H54 (cell line): ENCODE measurements at regions not wholly inside any gene's neighbourhood (a gene's known extent, or its start where the extent isn't known, plus 50 kb on each side); places are given as distances from the start of the nearest gene placed in this dataset.
A peak's percentile ranks its signal among the peaks of the same experiment; 100 is the strongest.

Experiments used
- DNase-seq: peaks from one replicate; pipeline ENCODE4 v3.0.0; 2011; ENCODE audit warnings: low spot score, mixed read lengths; ENCODE audit not compliant: insufficient read length
- FAIRE-seq: peaks from 3 replicates; lab custom pipeline; 2011; peaks lifted over from hg19 to GRCh38; lab: Jason Lieb, UNC
- POLR2A ChIP-seq: IDR thresholded peaks from 2 replicates; pipeline ENCODE4 v1.6.1; 2011; ENCODE audit warnings: low read depth, mild to moderate bottlenecking, low read length

DNA sequence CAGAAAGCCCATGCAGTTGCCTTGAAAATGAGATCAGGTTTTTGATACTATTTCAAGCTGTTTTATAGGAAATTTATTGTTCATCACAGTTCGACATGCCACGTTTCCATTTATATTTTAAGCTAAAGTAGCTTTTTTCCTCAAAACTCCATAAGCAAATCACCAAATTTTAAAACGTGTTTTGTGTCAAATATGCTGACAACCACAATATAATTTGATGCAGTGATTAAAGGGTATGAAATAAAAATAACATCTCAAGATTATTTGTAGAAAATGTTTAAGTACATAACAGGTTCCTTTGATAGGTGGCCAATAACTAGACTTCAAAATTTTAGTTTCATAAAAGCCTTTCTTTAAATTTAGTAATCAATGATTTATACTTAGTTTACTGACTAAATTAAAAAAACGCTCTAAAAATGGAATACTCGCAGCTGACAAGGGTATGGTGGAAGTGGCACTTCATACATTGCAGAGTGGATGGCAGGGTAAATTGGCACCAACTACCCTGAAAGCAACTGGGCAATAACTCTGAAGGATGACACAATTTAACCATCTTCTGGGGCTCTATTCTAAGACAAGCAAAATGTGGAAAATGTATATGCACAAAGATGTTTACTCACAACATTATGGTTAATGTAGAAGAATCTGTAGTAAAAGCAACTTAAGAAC is 481.6 kb downstream of the TNS3 start:
- DNase-seq (no peak), FAIRE-seq (no peak)
- TF ChIP-seq POLR2A: no peak

DNA sequence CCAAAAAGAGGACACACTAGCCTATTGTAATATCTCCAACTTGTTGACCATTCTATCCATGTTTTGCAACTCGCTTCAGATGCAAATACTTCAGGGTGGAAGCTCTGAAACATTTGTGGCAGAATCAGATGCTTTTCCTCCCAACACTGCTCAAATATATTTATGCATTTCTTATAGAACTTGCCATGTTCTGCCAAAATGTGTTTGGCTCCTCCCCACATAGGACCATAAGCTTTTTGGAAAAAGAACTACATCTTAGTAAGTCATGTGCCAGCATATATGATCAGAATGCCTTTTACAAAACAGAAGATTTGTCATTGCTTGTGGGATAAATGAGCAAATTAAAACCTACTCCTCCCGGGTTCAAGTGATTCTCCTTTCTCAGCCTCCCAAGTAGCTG is 484.5 kb downstream of the TNS3 start:
- no peak for TF ChIP-seq POLR2A
- no peak for DNase-seq
- FAIRE-seq: no peak

DNA sequence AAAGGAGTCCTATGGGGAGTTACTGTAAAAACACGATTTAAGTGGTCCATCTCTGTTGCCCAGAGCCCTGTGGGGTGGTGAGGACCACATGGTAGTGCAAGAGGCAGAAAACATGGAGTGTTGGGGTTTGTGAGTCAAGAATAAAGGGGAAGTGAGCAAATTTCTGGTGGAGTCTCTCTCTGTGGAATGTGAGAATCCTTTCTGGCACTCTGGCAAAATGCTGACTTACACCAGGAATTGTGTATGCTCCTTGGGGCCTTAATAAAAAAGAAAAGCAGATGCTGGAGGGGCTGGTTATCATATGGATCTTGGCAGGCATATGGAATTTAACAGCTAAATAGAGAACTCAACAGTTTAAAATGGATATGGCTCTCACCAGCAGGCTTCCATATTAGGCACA is 486.0 kb downstream of the TNS3 start:
- FAIRE-seq (no peak), DNase-seq (no peak)
- TF ChIP-seq POLR2A: no peak

- no peak for TF ChIP-seq POLR2A
- FAIRE-seq (no peak), DNase-seq (no peak)
Observed at GRCh38 chr7:47094462-47094861, 487.4 kb downstream of the TNS3 start.

DNA sequence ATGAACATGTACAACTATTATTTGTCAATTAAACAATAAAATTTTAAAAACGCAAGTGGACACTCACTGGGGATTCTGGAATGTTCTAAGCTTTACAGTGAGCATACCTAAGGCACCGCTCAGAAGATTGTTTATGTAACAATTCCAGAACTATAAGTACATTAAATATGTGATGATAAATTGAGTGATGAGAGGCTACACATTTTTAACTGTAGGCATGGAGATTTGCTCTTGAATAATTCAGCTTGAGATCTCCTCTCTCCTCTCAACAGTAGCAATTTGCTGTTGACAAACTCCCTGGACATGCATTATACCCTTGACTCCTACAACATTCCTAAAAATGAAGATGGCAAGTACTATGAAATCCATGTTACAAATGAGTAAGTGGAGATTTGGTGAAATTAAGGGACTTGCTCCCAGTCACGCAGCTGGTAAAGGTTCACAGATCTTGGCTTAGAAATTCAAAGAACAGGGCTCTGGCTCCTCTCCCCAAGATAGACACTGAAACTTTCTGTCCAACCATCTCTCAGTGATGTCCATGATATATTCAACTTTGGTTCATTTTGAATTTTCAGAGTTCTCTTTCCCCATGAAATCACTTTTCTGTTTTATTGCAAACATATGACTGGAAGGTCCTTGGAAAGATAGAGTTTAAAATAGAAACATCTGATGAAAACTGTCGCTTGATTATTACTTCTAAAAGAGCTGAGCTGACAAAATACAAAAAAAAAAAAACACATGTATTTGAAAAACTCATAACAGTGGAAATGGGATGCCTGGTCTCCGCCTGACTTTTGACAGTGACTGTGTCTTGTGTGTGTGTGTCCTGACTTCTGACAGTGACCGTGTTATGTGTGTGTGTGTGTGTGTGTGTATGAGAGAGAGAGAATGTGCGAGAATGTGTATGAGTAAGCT is 488.3 kb downstream of the TNS3 start:
- TF ChIP-seq POLR2A: no peak
- DNase-seq (no peak), FAIRE-seq (no peak)

DNA sequence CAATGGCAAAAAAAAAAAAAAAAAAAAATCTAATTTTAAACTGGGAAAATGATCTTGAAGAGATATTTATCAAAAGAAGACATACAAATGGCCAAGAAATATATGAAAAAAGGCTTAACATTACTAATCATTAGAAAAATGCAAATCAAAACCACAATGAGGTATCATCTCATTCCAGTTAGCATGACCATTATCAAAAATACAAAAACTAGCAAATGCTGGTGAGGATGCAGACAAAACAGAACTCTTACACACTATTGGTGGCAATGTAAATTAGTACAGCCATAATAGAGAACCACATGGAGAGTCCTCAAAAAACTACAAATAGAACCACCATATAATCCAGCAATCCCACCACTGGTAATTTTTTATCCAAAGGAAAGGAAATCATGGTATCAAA is 489.6 kb downstream of the TNS3 start:
- DNase-seq: no peak
- no peak for FAIRE-seq
- TF ChIP-seq POLR2A: no peak

GRCh38 chr7:47091141-47091540 is 490.8 kb downstream of the TNS3 start:
- no peak for DNase-seq
- FAIRE-seq: no peak

DNA sequence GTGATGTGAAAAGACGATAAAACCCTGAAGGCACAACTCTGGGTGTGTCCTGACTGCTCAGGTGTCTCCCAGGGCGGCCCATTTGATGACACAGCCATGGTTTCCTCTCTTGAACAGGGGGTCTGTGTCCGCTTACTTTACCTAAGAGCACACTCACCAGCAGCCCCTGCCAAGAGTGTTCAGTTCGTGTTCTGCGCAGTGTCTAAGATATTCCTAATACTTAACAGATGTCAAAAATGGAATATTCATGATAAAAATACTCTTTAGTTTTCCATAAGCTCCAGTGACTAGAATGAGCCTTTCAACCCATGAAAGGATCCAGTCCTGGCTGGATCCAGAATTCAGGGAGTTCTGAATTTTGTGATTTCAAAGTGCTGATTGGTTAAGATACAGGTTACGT is 492.4 kb downstream of the TNS3 start:
- no peak for FAIRE-seq
- TF ChIP-seq POLR2A: no peak
- DNase-seq: no peak

More at GRCh38 chr7:47091141-47091540, 490.8 kb downstream of the TNS3 start:
- no peak for TF ChIP-seq POLR2A

DNA sequence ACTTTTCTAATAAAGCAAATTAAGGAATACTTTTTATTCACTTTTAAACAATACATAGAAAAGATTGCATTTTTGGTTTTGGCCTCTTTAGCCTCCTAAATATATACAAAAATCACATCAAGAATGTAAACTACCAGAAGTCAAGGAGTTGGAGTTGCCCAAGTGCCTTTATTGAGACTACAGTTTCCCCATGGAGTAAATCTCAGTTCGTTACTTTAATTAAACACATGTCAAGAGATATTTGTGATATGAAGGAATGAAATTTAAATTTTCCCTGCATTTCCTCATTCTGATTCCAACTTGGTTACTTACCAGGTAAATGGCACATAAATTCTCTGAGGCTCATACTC is 492.9 kb downstream of the TNS3 start:
- DNase-seq: no peak
- FAIRE-seq: no peak
- no peak for TF ChIP-seq POLR2A

- no peak for TF ChIP-seq POLR2A
- FAIRE-seq: peak; percentile 52
- peak; percentile 72 for DNase-seq
Observed at GRCh38 chr7:47088329-47089067, 493.4 kb downstream of the TNS3 start.

- DNase-seq: no peak
- FAIRE-seq: no peak
- no peak for TF ChIP-seq POLR2A
Observed at GRCh38 chr7:47087866-47088265, 494.0 kb downstream of the TNS3 start.

GRCh38 chr7:47085491-47086275 is 496.2 kb downstream of the TNS3 start:
- no peak for TF ChIP-seq POLR2A
- FAIRE-seq (no peak), DNase-seq (no peak)

DNA sequence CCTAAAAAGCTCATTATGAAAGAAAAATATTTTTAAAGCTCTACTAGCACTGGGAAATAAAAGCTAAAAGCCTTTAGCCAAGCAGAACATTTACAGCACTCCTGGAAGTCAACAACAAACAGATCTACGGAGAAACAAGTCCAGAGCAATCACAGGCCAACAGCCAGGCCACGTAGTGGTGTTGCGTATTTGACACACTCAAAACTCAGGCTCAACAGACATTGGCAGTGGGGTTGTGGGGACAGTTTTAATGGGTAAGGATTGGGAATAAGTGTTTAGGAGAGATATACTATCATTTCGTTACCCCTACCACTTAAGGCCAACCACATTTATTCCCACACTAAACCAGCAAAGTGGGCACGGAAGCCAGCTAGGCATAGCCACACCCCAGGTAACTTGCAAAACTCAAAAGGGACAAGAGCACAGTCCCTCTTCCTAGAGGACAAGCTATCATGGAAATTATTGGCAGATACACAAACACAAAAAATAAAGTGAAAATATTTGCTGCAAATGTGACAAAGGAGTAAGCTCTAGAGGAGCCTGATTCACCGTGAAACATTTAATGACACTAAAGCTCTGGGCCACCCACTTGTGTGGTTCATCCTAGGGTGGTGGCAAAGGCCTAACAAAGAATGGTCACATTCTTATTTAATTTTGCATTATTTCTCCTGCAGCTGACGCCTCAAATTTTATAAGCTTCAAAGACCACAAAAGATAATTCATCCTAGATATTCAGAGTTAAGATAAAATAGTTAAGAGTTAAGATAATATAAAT is 498.2 kb downstream of the TNS3 start:
- DNase-seq (no peak), FAIRE-seq (no peak)
- TF ChIP-seq POLR2A: no peak
